Middle frontal gyrus (tissue), 1 donor: ENCODE measurements at regions not wholly inside any gene's neighbourhood (a gene's known extent, or its start where the extent isn't known, plus 50 kb on each side); places are given as distances from the start of the nearest gene placed in this dataset.

ENCODE experiments used
- DNase-seq: peaks from one replicate; pipeline ENCODE4 v3.0.0-alpha.2; 2015; ENCODE audit warnings: low spot score; ENCODE audit errors: extremely low spot score

DNA sequence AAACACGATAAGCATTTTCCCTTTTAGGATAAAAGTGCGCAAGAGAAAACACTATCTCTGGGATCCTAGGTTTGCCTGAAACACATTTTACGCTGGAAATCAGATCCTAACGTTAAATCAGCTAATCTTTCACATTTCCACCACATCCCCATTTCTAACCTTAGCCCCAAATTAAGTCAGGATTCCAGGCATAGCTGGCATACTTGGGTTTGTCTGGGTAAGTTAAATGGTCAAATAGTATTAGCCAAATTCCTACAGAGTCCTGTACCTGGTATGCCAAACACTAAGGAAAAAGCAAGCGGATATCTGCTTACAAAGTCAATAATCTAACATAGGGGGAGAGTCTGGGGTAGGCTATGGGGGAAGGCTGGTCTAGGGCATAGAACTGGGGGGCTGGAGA, 557.4 kb upstream of the ZFHX3 start:
- no peak for DNase-seq

GRCh38 chr16:73601911-73602310, 554.0 kb upstream of the ZFHX3 start:
- no peak for DNase-seq

GRCh38 chr16:73599870-73600269, 551.9 kb upstream of the ZFHX3 start:
- DNase-seq, result no peak

DNA sequence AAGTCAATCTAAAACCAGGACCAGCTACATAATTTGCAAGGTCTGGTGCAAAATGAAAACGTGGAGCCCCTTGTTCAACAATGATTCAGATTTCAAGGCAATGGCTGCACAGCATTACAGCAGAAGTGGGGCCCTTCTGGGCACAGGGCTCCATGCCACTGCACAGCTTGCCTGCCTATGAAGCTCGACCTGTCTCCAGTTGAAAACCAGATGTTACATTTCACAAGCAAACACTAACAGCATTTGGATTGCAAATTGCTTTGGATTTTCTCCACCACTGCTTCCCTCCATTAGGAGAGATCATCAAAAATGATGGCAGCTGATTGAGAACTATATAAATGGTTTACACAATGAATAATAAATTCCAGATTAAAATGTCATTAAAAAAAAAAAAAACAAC, 551.4 kb upstream of the ZFHX3 start:
- DNase-seq, result no peak

GRCh38 chr16:73584157-73584556, 536.2 kb upstream of the ZFHX3 start:
- DNase-seq, result no peak

DNA sequence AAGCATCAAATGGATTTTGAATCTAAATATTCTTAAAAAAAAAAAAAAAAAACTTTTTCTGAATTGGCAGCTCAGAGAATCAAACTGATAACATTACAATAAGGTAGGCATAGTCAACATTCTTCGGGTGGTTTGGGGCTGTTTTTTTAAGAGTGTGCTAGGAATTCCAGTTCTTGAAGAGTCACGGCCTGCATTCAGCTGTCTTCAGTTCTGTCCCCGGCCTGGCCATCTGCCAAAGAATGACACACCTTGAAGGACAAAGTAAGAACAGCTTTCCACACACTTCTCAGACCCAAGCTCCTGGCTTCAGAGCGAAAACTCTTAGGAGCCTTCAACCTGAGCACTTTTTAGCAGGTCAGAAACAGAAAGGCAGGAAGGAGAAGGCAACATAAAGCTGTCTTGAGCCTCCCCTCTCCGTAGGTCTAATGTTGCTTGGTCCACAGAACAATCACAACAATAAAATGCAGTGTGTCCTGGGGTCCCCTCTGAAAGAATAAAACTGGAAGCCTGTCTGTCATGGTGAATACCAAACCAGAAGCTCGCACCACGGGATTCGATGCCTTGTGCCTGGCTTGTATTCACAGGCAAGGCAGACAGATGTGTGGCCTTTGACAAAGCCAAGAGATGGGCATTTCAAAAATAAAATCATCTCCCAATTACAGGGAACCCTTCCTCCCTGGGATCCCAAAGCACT, 524.4 kb upstream of the ZFHX3 start:
- no peak for DNase-seq

DNA sequence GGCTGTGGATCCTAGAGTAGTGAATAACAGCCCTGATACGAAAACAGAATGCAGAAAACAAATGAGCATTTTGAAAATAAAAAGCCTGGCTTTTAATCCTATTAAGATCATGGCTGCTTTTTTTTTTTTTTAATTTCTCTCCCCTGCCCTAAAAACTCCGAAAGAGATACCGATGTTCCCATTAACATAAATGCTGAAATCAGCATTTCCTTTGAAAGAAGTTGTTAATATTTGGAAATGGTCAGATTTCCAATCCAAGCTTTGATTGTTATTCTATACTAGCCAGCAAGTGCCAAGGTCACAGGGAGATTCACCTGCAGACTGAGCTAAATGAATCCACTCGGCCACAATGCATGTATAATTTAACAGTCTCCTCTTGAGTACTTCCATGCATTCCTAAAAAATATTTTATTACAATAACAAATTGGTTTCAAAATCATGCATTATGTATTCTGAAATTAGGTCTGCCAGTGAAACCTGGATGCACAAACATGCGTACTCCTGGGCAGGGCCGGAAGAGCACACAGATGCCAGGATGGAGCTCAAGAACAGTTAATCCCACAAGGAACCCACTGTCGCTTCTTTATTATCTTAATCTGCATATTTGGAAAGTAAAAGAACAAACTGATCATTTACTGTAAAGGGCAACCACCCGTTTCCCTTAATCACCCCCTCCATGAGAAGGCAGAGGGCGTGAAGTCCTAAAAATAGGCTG, 521.5 kb upstream of the ZFHX3 start:
- DNase-seq, result no peak

GRCh38 chr16:73568769-73569168, 520.8 kb upstream of the ZFHX3 start:
- DNase-seq, result no peak

DNA sequence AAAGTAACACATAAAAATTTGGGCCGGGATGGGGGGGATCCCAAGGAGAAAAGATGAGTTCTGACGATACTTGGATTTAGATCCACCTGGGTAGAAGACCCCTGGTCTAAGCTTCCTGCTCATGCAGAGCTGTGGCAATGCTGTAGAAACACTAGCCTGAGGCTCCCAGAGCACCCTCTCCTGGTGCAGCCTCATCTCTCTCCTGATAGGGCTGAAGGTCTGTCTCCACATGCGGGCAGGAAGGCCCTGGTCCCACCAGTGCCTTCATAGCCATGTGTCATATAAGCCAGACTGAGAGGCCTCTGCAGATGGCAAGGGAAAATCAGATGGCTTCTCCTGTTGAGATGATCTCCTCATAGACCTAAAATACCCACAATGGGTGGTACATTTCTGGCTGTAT, 518.0 kb upstream of the ZFHX3 start:
- DNase-seq, result no peak

- no peak for DNase-seq
These were observed 517.3 kb upstream of the ZFHX3 start for GRCh38 chr16:73565263-73565662.

DNA sequence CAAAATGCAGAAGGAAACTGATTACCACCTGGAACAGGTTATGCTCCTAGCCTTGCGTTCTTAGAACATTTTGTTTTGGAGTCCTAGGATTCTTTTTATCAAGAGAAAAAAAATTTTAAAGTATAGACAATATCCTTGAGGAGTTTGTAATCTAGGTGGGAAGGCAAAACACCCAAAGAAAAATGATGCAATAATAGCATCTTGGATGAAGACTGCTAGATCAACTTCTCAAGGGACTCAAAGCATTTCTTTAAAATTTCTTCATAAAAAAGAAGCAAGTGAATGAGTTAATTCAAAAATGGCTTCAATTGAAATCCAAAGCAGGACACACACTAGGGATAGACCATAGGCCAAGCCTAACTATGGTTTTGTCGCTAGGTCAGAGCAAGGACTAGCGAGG, 515.8 kb upstream of the ZFHX3 start:
- DNase-seq, result no peak

GRCh38 chr16:73560497-73560896, 512.6 kb upstream of the ZFHX3 start:
- no peak for DNase-seq

DNA sequence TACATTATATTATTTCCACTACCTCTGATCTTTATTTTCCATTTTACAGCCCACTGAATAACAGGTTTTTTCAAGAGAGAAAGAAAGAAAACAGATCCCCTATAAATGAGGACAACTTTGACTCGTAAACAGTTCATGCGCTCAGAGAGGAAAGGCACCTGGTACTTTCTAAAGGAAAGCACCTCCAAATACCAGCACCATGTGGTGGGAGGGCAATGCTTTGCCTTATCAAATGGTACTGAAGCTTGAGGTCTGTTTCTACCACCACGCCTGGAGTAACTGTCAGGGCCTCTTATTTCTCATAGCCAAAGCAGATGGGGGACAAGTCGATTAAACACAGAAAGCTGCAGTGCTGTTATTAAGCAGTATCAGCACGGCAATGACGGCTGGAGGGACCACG, 510.3 kb upstream of the ZFHX3 start:
- no peak for DNase-seq

DNA sequence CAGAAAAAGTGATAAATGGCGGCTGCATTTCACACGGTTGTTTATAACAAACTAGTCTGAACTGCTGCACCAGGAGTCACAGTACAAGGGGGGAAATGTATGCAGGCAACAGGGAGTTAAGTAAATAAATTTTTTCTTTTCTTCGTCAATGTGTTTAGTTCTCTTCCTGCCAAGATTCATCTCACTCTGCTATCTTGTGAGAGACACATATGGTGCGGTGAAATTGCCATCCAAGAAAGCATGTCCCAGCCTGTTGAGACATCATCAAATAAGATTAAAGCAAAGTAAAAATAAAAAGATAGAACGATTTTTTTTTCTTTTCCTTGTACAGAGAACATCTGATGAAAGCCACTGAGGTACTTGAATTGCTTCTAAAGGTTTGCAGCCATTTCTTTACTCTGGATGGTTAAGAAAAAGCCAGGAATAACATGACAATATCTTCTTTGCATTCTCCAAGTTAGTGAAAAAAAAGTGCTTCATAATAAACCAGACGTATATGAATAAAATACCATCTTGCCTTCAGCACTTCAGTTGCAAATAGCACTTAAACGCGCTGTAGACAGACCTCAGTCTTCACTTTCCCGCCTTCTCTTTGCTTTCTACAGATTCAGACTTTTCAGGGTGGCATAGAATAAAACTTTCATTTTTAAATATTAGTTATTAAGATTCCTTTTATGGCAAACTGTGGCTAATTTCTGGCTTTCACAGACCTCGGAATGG, 506.2 kb upstream of the ZFHX3 start:
- DNase-seq, result no peak

- no peak for DNase-seq
These were observed 502.2 kb upstream of the ZFHX3 start for GRCh38 chr16:73549984-73550631.

DNA sequence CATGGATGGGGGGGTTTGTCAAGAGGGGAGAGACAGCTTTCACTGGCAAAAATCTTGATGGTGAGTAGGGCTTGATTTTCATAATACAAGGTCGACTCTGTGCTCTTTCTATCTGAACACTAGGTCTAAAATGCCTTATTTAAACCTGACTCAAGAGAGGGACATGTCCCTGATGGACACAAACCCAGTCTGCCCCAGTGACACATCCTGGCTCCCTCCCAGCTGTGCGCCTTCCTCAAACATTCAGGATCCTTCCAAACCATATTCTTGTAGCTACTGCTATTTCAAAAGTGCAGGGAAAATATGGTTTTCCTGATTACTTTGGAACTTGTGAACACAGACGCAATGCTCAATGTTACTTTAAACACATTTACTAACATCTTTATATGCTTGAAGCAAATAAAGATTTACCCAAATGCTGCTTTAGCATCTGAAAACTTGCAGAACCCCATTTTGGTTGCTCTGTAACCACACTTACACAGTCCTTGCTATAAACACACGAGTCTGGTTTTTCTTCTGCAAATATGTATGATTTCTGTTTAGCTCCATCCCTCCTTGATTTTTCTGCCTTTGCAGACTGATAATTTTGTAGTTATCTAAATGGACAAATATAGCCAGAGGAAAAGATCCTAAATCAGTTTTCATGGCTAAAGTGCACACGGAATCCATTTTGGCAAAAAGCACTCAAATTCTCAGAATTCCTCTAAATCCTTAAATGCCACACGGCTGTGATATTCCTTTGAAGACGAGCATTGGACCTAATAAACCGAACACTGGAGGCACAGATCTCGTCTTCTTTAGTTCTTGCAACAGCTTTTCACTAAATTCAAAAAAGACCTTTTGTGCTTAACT, 499.9 kb upstream of the ZFHX3 start:
- DNase-seq, result no peak

GRCh38 chr16:73546341-73546845, 498.5 kb upstream of the ZFHX3 start:
- no peak for DNase-seq

DNA sequence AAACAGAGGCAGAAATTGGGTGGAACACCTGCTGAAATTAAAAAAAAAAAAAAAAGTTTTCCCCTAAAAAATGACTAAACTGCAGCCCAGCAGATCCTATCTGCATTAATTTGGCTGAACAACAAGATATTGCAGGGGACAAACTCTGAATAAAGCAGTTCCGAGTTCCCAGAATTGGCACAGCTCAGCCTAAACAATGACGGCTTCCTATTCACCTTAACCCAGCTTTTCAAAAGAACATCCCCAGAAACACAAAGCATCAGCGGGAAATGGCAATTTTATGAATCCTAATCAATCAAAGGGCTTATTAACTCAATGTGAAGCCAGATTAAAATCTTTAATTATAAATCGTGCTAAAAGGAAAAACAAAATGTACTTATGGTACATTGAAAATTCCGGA, 497.8 kb upstream of the ZFHX3 start:
- no peak for DNase-seq

- DNase-seq, result no peak
These were observed 497.4 kb upstream of the ZFHX3 start for GRCh38 chr16:73545290-73545689.

DNA sequence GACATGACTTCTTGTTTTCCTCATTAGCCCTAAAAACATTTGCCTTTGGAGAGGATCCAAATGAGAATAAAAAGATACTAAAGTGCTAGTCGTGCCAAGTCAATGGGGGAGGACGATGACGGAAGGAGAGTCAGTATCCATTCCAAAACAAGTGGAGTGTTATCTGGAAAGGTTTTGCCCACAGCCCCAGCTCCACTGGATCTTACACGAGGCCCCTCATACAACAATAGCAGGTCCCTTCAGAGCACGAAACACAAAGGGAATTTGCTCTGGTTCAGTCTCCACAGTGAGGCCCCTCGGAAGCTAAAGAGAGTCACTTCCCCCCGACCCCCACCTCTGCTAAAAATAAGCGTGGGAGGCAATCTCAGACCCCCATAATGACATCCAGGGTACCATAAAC, 496.9 kb upstream of the ZFHX3 start:
- DNase-seq, result no peak
